ENCODE measurements at regions not wholly inside any gene's neighbourhood (a gene's known extent, or its start where the extent isn't known, plus 50 kb on each side); places are given as distances from the start of the nearest gene placed in this dataset.

DNA sequence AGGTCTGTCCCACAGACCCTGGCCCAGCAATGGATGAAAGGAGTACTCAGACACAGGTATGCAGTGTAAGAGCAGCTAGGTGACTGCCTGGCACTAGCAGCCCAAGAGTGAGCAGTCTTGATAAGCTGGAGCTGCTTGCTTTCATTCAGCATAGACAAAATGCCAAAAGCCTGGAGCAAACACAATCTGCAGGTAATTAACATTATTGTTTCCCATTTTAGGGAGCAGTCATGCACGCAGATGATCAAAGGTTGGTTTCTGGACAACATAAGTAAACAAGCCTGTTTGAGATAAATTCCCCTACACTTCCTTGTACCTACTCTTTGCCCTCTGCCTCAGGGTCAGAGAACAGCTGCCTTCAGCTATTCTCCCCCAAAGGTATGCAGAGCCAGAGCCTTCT, 73.7 kb upstream of the MSTN start:
- TF ChIP-seq, protein P1, sequence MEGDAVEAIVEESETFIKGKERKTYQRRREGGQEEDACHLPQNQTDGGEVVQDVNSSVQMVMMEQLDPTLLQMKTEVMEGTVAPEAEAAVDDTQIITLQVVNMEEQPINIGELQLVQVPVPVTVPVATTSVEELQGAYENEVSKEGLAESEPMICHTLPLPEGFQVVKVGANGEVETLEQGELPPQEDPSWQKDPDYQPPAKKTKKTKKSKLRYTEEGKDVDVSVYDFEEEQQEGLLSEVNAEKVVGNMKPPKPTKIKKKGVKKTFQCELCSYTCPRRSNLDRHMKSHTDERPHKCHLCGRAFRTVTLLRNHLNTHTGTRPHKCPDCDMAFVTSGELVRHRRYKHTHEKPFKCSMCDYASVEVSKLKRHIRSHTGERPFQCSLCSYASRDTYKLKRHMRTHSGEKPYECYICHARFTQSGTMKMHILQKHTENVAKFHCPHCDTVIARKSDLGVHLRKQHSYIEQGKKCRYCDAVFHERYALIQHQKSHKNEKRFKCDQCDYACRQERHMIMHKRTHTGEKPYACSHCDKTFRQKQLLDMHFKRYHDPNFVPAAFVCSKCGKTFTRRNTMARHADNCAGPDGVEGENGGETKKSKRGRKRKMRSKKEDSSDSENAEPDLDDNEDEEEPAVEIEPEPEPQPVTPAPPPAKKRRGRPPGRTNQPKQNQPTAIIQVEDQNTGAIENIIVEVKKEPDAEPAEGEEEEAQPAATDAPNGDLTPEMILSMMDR (IDR thresholded peaks at IDR 0.05; ENCODE audit: poor library complexity, severe bottlenecking), result no peak
- TF ChIP-seq EP300 (conservative IDR thresholded peaks at IDR 0.05; ENCODE audit: poor library complexity, severe bottlenecking), result no peak

Measured in neural cell (in vitro differentiated cells).